ENCODE measurements at regions not wholly inside any gene's neighbourhood (a gene's known extent, or its start where the extent isn't known, plus 50 kb on each side); places are given as distances from the start of the nearest gene placed in this dataset.

DNA sequence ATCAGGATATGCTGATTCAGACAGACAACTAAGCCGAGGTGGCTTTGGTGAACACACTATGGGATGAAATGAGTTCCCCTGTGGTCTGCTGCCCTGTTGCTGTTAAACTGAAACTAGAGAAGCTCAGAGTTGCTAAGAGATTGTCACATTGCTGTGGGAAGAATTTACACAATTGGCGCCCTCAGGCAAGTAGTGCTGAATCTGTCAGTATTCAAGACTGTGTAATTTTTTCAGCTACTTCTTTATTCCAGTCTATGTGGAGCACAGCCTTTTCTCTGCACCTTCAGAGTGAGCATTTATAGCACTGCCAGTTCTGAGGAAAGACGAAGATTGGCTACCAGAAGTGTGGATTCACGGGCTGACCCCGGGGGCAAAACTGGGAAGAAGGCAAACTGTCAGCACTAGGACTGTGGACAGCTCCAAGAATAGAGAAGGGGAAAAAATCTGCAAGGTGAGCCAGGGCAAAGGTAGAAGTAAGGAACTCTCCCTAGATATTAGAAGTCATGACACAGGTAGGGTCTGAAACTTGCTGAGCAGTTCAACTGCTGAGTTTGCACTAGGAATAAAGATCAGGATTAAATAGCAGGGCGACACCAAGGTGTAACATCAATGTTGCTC, 218.8 kb upstream of the TMPO start:
- Histone ChIP-seq H3K27ac (ENCODE audit: low read length) (no peak overlapping the region), H3K9me3 (ENCODE audit: control insufficient read depth, low read depth, low read length) (no peaks in the 10 kb centered on the region), H3K9ac (ENCODE audit: low read length) (no peak overlapping the region), H3K36me3 (ENCODE audit: control insufficient read depth, low read depth, low read length) (no peaks in the 10 kb centered on the region), H3K4me1 (ENCODE audit: control insufficient read depth, low read depth, low read length) (peaks cover 7% of the 10 kb centered on the region), H3K27me3 (ENCODE audit: control insufficient read depth, insufficient read depth, low read length) (no peaks in the 10 kb centered on the region), H3K4me3 (ENCODE audit: low read length) (no peak overlapping the region)

- Histone ChIP-seq H3K4me1 (ENCODE audit: control insufficient read depth, low read depth, low read length) (no peaks in the 10 kb centered on the region), H3K9me3 (ENCODE audit: control insufficient read depth, low read depth, low read length) (no peaks in the 10 kb centered on the region), H3K27ac (ENCODE audit: low read length) (no peak overlapping the region), H3K27me3 (ENCODE audit: control insufficient read depth, insufficient read depth, low read length) (no peaks in the 10 kb centered on the region), H3K36me3 (ENCODE audit: control insufficient read depth, low read depth, low read length) (no peaks in the 10 kb centered on the region), H3K9ac (ENCODE audit: low read length) (no peak overlapping the region), H3K4me3 (ENCODE audit: low read length) (no peak overlapping the region)
These were observed 217.9 kb upstream of the TMPO start for GRCh38 chr12:98297538-98297937.

DNA sequence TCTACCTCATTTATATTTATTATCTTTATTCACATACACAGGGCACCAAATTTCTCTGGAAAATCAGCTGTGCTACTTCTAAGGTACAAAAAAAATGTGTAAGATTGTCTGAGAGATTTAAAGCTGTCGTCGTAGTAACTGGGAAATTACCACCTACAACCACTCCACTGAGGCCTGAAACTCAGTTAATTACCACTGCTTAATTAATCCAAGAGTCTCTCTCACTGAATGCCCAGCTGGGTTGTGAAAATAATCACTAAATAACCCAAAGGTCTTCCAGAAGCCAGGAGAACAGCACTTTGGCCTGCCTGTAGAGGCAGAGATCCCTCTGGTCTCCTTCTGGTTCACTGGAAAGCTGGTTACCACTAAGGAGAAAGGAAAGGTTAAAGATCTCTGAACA, 207.2 kb upstream of the TMPO start:
- H3K4me3 ChIP-seq (ENCODE audit: low read length), result no peak overlapping the region
- no peaks in the 10 kb centered on the region for H3K27me3 ChIP-seq (ENCODE audit: control insufficient read depth, insufficient read depth, low read length)
- H3K36me3 ChIP-seq (ENCODE audit: control insufficient read depth, low read depth, low read length), result no peaks in the 10 kb centered on the region
- H3K9me3 ChIP-seq (ENCODE audit: control insufficient read depth, low read depth, low read length), result no peaks in the 10 kb centered on the region
- H3K27ac ChIP-seq (ENCODE audit: low read length), result no peak overlapping the region
- H3K4me1 ChIP-seq (ENCODE audit: control insufficient read depth, low read depth, low read length), result peaks cover 5% of the 10 kb centered on the region
- H3K9ac ChIP-seq (ENCODE audit: low read length), result no peak overlapping the region

DNA sequence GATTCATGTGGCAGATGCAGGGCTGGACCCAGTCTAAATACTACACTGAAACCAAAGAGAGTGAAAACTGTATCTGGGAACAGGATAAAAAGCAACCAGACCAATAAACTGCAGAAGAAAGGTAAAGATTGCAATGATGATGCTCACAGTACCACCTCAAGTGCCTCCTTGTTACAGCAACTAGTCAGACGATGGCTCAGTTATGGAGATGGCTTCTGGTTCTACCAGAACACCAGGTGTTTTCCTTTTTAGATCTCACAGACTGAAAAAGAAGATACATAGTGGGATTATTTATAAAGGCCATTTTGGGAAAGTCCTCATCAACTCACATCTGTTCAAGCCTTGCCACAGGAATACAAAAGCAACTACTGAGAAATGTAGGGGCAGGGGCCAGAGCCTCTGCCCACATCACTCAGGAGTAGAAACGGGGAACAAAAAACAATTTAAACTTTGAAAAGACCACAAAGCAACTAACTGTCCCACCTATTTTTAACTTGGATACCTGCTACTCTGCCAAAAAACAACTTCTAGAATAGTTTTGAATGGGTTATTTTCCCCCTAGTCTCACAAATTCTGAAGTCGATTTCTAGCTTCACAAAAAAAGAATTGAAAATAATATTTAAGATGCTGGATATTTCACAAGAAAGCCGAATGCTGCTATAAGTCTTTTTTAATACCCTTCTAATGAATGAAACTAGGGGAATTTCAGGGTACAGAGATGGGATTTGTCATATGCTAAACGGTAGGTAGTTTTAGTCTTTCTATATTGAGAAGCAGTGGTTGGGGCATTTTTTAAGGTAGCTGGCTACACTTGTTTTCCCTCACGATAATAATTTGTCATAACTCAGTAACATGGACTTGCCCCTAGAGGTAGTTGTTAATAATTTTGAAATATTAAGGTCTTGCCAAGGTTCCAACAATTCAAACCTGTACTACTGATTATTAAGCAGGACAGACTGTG, 197.2 kb upstream of the TMPO start:
- Histone ChIP-seq H3K4me1 (ENCODE audit: control insufficient read depth, low read depth, low read length) (no peaks in the 10 kb centered on the region), H3K27ac (ENCODE audit: low read length) (no peak overlapping the region), H3K9me3 (ENCODE audit: control insufficient read depth, low read depth, low read length) (no peaks in the 10 kb centered on the region), H3K36me3 (ENCODE audit: control insufficient read depth, low read depth, low read length) (no peaks in the 10 kb centered on the region), H3K27me3 (ENCODE audit: control insufficient read depth, insufficient read depth, low read length) (no peaks in the 10 kb centered on the region), H3K4me3 (ENCODE audit: low read length) (no peak overlapping the region), H3K9ac (ENCODE audit: low read length) (no peak overlapping the region)

GRCh38 chr12:98319716-98320425, 195.5 kb upstream of the TMPO start:
- H3K36me3 ChIP-seq (ENCODE audit: control insufficient read depth, low read depth, low read length), result no peaks in the 10 kb centered on the region
- H3K27me3 ChIP-seq (ENCODE audit: control insufficient read depth, insufficient read depth, low read length), result no peaks in the 10 kb centered on the region
- no peaks in the 10 kb centered on the region for H3K4me1 ChIP-seq (ENCODE audit: control insufficient read depth, low read depth, low read length)
- H3K27ac ChIP-seq (ENCODE audit: low read length), result no peak overlapping the region
- H3K9me3 ChIP-seq (ENCODE audit: control insufficient read depth, low read depth, low read length), result no peaks in the 10 kb centered on the region
- no peak overlapping the region for H3K9ac ChIP-seq (ENCODE audit: low read length)
- H3K4me3 ChIP-seq (ENCODE audit: low read length), result no peak overlapping the region

GRCh38 chr12:98325003-98325402, 190.4 kb upstream of the TMPO start:
- Histone ChIP-seq H3K27ac (ENCODE audit: low read length) (no peak overlapping the region), H3K4me1 (ENCODE audit: control insufficient read depth, low read depth, low read length) (no peaks in the 10 kb centered on the region), H3K9ac (ENCODE audit: low read length) (no peak overlapping the region), H3K9me3 (ENCODE audit: control insufficient read depth, low read depth, low read length) (no peaks in the 10 kb centered on the region), H3K27me3 (ENCODE audit: control insufficient read depth, insufficient read depth, low read length) (no peaks in the 10 kb centered on the region), H3K36me3 (ENCODE audit: control insufficient read depth, low read depth, low read length) (no peaks in the 10 kb centered on the region), H3K4me3 (ENCODE audit: low read length) (no peak overlapping the region)

GRCh38 chr12:98328467-98328866, 186.9 kb upstream of the TMPO start:
- Histone ChIP-seq H3K27me3 (ENCODE audit: control insufficient read depth, insufficient read depth, low read length) (no peaks in the 10 kb centered on the region), H3K36me3 (ENCODE audit: control insufficient read depth, low read depth, low read length) (no peaks in the 10 kb centered on the region), H3K9ac (ENCODE audit: low read length) (no peak overlapping the region), H3K4me1 (ENCODE audit: control insufficient read depth, low read depth, low read length) (no peaks in the 10 kb centered on the region), H3K27ac (ENCODE audit: low read length) (no peak overlapping the region), H3K9me3 (ENCODE audit: control insufficient read depth, low read depth, low read length) (no peaks in the 10 kb centered on the region), H3K4me3 (ENCODE audit: low read length) (no peak overlapping the region)

GRCh38 chr12:98329589-98329988, 185.8 kb upstream of the TMPO start:
- Histone ChIP-seq H3K4me3 (ENCODE audit: low read length) (no peak overlapping the region), H3K27ac (ENCODE audit: low read length) (no peak overlapping the region), H3K27me3 (ENCODE audit: control insufficient read depth, insufficient read depth, low read length) (no peaks in the 10 kb centered on the region), H3K9me3 (ENCODE audit: control insufficient read depth, low read depth, low read length) (no peaks in the 10 kb centered on the region), H3K9ac (ENCODE audit: low read length) (no peak overlapping the region), H3K4me1 (ENCODE audit: control insufficient read depth, low read depth, low read length) (no peaks in the 10 kb centered on the region), H3K36me3 (ENCODE audit: control insufficient read depth, low read depth, low read length) (no peaks in the 10 kb centered on the region)

- Histone ChIP-seq H3K4me1 (ENCODE audit: control insufficient read depth, low read depth, low read length) (no peaks in the 10 kb centered on the region), H3K9me3 (ENCODE audit: control insufficient read depth, low read depth, low read length) (no peaks in the 10 kb centered on the region)
These were observed 182.7 kb upstream of the TMPO start for GRCh38 chr12:98332642-98333041.

GRCh38 chr12:98334768-98335167, 180.6 kb upstream of the TMPO start:
- no peaks in the 10 kb centered on the region for H3K36me3 ChIP-seq (ENCODE audit: control insufficient read depth, low read depth, low read length)
- H3K9me3 ChIP-seq (ENCODE audit: control insufficient read depth, low read depth, low read length), result no peaks in the 10 kb centered on the region
- H3K9ac ChIP-seq (ENCODE audit: low read length), result no peak overlapping the region
- H3K27ac ChIP-seq (ENCODE audit: low read length), result no peak overlapping the region
- no peaks in the 10 kb centered on the region for H3K4me1 ChIP-seq (ENCODE audit: control insufficient read depth, low read depth, low read length)
- no peak overlapping the region for H3K4me3 ChIP-seq (ENCODE audit: low read length)
- H3K27me3 ChIP-seq (ENCODE audit: control insufficient read depth, insufficient read depth, low read length), result no peaks in the 10 kb centered on the region

More at GRCh38 chr12:98332642-98333041, 182.7 kb upstream of the TMPO start:
- no peaks in the 10 kb centered on the region for H3K27me3 ChIP-seq (ENCODE audit: control insufficient read depth, insufficient read depth, low read length)
- no peak overlapping the region for H3K27ac ChIP-seq (ENCODE audit: low read length)
- no peaks in the 10 kb centered on the region for H3K36me3 ChIP-seq (ENCODE audit: control insufficient read depth, low read depth, low read length)
- H3K4me3 ChIP-seq (ENCODE audit: low read length), result no peak overlapping the region
- H3K9ac ChIP-seq (ENCODE audit: low read length), result no peak overlapping the region

DNA sequence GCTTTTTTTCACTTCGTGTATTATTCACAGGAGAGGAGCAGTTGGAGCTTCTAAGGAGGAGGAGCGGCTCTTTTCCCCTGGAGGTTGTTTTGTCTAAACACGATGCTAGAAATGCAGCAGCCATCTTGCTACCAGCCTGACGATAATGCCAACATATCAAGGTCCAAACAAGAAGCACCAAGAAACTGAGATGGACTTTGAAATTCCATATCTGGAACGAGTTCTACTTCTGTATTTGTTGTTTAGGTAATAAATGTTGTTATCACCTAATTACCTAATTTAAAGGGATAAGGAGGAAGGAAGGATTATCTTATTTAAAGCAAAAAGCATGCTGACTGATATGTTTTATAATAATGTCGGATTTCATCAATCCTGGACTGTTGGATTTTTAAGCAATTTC, 174.4 kb upstream of the TMPO start:
- H3K27ac ChIP-seq (ENCODE audit: low read length), result no peak overlapping the region

More for the DNA sequence above, 174.4 kb upstream of the TMPO start:
- H3K9me3 ChIP-seq (ENCODE audit: control insufficient read depth, low read depth, low read length), result no peaks in the 10 kb centered on the region
- H3K4me3 ChIP-seq (ENCODE audit: low read length), result no peak overlapping the region
- peaks cover 12% of the 10 kb centered on the region for H3K4me1 ChIP-seq (ENCODE audit: control insufficient read depth, low read depth, low read length)
- H3K27me3 ChIP-seq (ENCODE audit: control insufficient read depth, insufficient read depth, low read length), result no peaks in the 10 kb centered on the region
- H3K9ac ChIP-seq (ENCODE audit: low read length), result no peak overlapping the region
- no peaks in the 10 kb centered on the region for H3K36me3 ChIP-seq (ENCODE audit: control insufficient read depth, low read depth, low read length)
